SK-N-SH treated with all-trans-retinoic acid at 6 μM for 48 hours (cell line): ENCODE measurements at regions not wholly inside any gene's neighbourhood (a gene's known extent, or its start where the extent isn't known, plus 50 kb on each side); places are given as distances from the start of the nearest gene placed in this dataset.

Experiments
- ATAC-seq: fragments of 200-7000 bp; cut with Tn5 transposase; 3 replicates; pipeline ENCODE4 v1.9.1; 2020; ENCODE audit warnings: mild to moderate bottlenecking, moderate library complexity
- BACH2 ChIP-seq: fragments of 250-450 bp; sonication (Bioruptor Pico); IDR thresholded peaks from 2 replicates; pipeline ENCODE4 v1.9.0; 2021; ENCODE audit warnings: mild to moderate bottlenecking, borderline replicate concordance
- GLIS3 ChIP-seq: fragments of 250-450 bp; sonication (Bioruptor Pico); IDR thresholded peaks from 2 replicates; pipeline ENCODE4 v1.5.0; 2020; ENCODE audit warnings: mild to moderate bottlenecking, moderate library complexity
- ISL1 ChIP-seq: fragments of 250-450 bp; sonication (Bioruptor Pico); IDR thresholded peaks from 2 replicates; pipeline ENCODE4 v2.1.2; 2022; ENCODE audit warnings: mild to moderate bottlenecking, moderate library complexity
- OSR1 ChIP-seq: fragments of 250-450 bp; sonication (Bioruptor Pico); IDR thresholded peaks from 2 replicates; pipeline ENCODE4 v1.8.0; 2022; ENCODE audit warnings: moderate library complexity, mild to moderate bottlenecking, inconsistent platforms
- PPARA ChIP-seq: fragments of 250-450 bp; sonication (Bioruptor Pico); IDR thresholded peaks from 2 replicates; pipeline ENCODE4 v1.5.0; 2020; ENCODE audit warnings: mild to moderate bottlenecking, borderline replicate concordance
- RARB ChIP-seq: fragments of 250-450 bp; sonication (Bioruptor Pico); IDR thresholded peaks from 2 replicates; pipeline ENCODE4 v1.8.0; 2021; ENCODE audit warnings: mild to moderate bottlenecking, moderate library complexity
- SNAI2 ChIP-seq: fragments of 250-450 bp; sonication (Bioruptor Pico); IDR thresholded peaks from 2 replicates; pipeline ENCODE4 v1.5.0; 2020; ENCODE audit warnings: mild to moderate bottlenecking, moderate library complexity
- TCF4 ChIP-seq: fragments of 250-450 bp; sonication (Bioruptor Pico); IDR thresholded peaks from 2 replicates; pipeline ENCODE4 v1.8.0; 2021; ENCODE audit warnings: mild to moderate bottlenecking, moderate library complexity, borderline replicate concordance
- TOX ChIP-seq: fragments of 250-450 bp; sonication (Bioruptor Pico); IDR thresholded peaks from 2 replicates; pipeline ENCODE4 v1.8.0; 2021; ENCODE audit warnings: mild to moderate bottlenecking, moderate library complexity, borderline replicate concordance
- ZC3H10 ChIP-seq: fragments of 250-450 bp; sonication (Bioruptor Pico); IDR thresholded peaks from 2 replicates; pipeline ENCODE4 v1.5.1; 2021; ENCODE audit warnings: mild to moderate bottlenecking, moderate library complexity
- ZFP3 ChIP-seq: fragments of 250-450 bp; sonication (Bioruptor Pico); IDR thresholded peaks from 2 replicates; pipeline ENCODE4 v1.5.0; 2020; ENCODE audit warnings: mild to moderate bottlenecking, moderate library complexity
- ZFP30 ChIP-seq: fragments of 450-650 bp; formaldehyde crosslinking; IDR thresholded peaks from 2 replicates; pipeline ENCODE4 v1.5.0; 2022; ENCODE audit warnings: mild to moderate bottlenecking, moderate library complexity
- ZNF70 ChIP-seq: fragments of 450-650 bp; formaldehyde crosslinking; IDR thresholded peaks from 2 replicates; pipeline ENCODE4 v1.5.0; 2020; ENCODE audit warnings: mild to moderate bottlenecking, moderate library complexity
- ZNF8 ChIP-seq: fragments of 450-650 bp; formaldehyde crosslinking; IDR thresholded peaks from 2 replicates; pipeline ENCODE4 v1.5.0; 2020; ENCODE audit warnings: mild to moderate bottlenecking, moderate library complexity
- TF ChIP-seq, protein P1 (sequence below): fragments of 250-450 bp; sonication (Bioruptor Pico); IDR thresholded peaks from 2 replicates; pipeline ENCODE4 v1.8.0; 2021; ENCODE audit warnings: low read depth, mild to moderate bottlenecking, moderate library complexity, borderline replicate concordance
- TF ChIP-seq, protein P2 (sequence below): fragments of 250-450 bp; sonication (Bioruptor Pico); IDR thresholded peaks from 2 replicates; pipeline ENCODE4 v1.5.1; 2021; ENCODE audit warnings: mild to moderate bottlenecking, moderate library complexity
- TF ChIP-seq, protein P3 (sequence below): fragments of 250-450 bp; sonication (Bioruptor Pico); IDR thresholded peaks from 2 replicates; pipeline ENCODE4 v1.5.1; 2020; ENCODE audit warnings: low read depth, mild to moderate bottlenecking, moderate library complexity
- TF ChIP-seq, protein P4 (sequence below): fragments of 250-450 bp; sonication (Bioruptor Pico); IDR thresholded peaks from 2 replicates; pipeline ENCODE4 v1.5.0; 2020; ENCODE audit warnings: mild to moderate bottlenecking, moderate library complexity

DNA sequence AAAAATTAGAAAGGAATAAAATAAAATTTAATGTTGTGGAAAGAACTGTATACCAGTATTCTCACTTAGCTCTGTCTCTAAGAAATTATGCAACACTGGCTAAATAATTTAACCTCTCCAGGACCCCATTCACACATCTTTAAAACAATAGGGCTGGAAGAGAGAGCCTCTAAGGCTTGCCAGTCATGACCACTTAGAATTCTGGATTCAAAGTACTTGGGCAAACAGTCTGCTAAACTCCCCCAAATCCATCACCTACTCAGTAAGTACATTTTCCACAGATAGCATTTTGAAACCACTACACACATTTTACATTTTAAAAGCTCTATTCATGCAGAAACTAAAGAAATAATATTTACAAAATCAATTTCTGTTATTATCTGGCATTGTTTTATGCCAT lies 291.7 kb downstream of the TMEM167A start:
- ATAC-seq, result no peak

DNA sequence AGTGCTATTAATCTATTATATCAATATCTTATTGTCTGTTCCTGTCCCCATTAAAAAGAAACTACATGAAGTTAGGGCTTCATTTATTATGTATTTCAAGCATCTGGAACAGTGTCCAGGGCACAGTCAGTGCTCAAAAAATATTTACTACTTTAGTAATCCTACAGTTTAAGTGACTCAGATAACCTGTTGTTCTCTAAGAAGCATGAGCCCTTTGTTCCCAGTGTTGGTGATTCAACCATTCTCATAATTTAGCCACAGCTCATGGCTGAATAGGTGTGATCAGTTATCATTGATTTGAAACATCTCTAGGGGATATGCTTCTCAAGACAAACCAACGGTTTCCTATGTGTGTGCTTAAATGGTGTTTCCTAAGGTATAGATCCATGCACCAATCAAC lies 292.7 kb downstream of the TMEM167A start:
- TF ChIP-seq ZNF70, result no peak
- TF ChIP-seq, protein P1, sequence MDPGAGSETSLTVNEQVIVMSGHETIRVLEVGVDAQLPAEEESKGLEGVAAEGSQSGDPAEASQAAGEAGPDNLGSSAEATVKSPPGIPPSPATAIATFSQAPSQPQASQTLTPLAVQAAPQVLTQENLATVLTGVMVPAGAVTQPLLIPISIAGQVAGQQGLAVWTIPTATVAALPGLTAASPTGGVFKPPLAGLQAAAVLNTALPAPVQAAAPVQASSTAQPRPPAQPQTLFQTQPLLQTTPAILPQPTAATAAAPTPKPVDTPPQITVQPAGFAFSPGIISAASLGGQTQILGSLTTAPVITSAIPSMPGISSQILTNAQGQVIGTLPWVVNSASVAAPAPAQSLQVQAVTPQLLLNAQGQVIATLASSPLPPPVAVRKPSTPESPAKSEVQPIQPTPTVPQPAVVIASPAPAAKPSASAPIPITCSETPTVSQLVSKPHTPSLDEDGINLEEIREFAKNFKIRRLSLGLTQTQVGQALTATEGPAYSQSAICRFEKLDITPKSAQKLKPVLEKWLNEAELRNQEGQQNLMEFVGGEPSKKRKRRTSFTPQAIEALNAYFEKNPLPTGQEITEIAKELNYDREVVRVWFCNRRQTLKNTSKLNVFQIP, result no peak
- TF ChIP-seq OSR1 (CRISPR knock-in tag), result no peak
- no peak for TF ChIP-seq RARB
- TF ChIP-seq, all 23 proteins: peak for 0
- ATAC-seq, result no peak

More for the DNA sequence above, 291.7 kb downstream of the TMEM167A start:
- TF ChIP-seq TCF4, result no peak
- no peak for TF ChIP-seq ISL1 (CRISPR knock-in tag)
- TF ChIP-seq RARB, result no peak
- TF ChIP-seq, protein P2, sequence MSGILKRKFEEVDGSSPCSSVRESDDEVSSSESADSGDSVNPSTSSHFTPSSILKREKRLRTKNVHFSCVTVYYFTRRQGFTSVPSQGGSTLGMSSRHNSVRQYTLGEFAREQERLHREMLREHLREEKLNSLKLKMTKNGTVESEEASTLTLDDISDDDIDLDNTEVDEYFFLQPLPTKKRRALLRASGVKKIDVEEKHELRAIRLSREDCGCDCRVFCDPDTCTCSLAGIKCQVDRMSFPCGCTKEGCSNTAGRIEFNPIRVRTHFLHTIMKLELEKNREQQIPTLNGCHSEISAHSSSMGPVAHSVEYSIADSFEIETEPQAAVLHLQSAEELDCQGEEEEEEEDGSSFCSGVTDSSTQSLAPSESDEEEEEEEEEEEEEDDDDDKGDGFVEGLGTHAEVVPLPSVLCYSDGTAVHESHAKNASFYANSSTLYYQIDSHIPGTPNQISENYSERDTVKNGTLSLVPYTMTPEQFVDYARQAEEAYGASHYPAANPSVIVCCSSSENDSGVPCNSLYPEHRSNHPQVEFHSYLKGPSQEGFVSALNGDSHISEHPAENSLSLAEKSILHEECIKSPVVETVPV, result no peak
- TF ChIP-seq TOX (CRISPR knock-in tag), result no peak
- no peak for TF ChIP-seq ZFP3 (CRISPR knock-in tag)
- no peak for TF ChIP-seq ZFP30 (CRISPR knock-in tag)
- TF ChIP-seq, protein P3, sequence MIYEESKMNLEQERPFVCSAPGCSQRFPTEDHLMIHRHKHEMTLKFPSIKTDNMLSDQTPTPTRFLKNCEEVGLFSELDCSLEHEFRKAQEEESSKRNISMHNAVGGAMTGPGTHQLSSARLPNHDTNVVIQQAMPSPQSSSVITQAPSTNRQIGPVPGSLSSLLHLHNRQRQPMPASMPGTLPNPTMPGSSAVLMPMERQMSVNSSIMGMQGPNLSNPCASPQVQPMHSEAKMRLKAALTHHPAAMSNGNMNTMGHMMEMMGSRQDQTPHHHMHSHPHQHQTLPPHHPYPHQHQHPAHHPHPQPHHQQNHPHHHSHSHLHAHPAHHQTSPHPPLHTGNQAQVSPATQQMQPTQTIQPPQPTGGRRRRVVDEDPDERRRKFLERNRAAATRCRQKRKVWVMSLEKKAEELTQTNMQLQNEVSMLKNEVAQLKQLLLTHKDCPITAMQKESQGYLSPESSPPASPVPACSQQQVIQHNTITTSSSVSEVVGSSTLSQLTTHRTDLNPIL (CRISPR knock-in tag), result no peak
- no peak for TF ChIP-seq SNAI2 (CRISPR knock-in tag)
- TF ChIP-seq ZNF8 (CRISPR knock-in tag), result no peak
- TF ChIP-seq BACH2, result no peak
- TF ChIP-seq, all 23 proteins: peak for 0

DNA sequence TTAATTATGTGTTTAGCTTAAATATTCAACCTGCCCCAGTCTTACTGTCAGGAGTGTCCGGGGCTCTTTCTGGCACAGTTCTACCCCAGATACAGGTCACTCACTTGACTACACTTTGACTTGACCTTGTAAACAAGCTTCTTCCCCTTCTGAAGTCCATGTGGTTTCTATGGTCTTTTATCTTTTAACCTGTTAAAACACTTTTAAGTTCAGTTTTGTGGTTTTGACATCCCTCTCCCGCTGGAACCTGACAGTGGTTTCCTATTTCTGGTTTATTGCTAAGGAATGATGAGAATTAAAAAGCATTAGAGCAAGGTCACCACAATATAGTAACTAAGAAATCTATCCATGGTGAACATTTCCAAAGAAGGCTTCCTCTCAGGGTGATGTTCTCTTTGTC lies 300.1 kb downstream of the TMEM167A start:
- no peak for ATAC-seq
- TF ChIP-seq, protein P2, result no peak
- TF ChIP-seq GLIS3 (no peak), SNAI2 (CRISPR knock-in tag) (no peak)

DNA sequence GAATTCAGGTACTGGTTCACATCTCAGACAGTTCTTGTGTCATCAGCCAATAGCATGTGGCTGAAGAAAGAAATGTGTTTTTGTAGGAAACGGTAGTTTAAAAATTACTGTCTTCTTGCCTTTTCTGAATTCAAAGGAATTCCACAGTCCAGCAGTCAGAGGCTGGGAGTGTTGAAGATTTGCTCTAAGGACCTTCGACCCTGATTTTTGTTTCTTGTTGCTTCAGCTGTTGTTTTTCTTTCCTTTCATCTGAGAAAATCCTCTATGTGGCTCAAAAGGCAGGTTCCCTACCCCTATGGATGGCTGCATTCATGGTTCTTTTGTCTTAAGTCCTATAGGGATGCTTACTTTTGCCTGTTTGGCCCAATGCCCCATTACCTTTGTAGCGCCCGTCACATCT lies 304.9 kb downstream of the TMEM167A start:
- TF ChIP-seq BACH2 (no peak), ZFP30 (CRISPR knock-in tag) (no peak), ISL1 (CRISPR knock-in tag) (no peak), ZNF8 (CRISPR knock-in tag) (no peak), ZC3H10 (CRISPR knock-in tag) (no peak), GLIS3 (no peak)
- no peak for ATAC-seq

DNA sequence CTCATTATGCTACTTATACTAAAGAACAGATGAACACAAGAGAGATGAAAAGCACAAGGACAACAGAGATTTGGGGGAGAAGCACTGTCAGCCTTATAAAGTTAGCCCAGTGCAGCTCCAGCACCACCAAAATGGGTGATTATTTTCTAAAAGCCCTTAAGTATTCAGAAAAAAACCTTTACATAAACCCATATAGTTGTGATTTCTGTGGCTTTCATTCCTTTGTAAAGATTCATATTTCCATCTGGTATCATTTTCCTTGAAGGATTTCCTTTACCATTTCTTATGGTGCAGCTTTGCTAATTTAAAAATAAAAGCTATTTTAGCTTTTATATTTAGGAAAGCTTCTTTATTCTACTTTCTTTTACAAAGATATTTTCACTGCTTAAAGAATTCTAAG lies 311.0 kb downstream of the TMEM167A start:
- no peak for ATAC-seq
- TF ChIP-seq ZNF70 (no peak), PPARA (CRISPR knock-in tag) (no peak), OSR1 (CRISPR knock-in tag) (no peak), ZFP30 (CRISPR knock-in tag) (no peak), ZC3H10 (CRISPR knock-in tag) (no peak), TOX (CRISPR knock-in tag) (no peak)
- TF ChIP-seq, protein P4, sequence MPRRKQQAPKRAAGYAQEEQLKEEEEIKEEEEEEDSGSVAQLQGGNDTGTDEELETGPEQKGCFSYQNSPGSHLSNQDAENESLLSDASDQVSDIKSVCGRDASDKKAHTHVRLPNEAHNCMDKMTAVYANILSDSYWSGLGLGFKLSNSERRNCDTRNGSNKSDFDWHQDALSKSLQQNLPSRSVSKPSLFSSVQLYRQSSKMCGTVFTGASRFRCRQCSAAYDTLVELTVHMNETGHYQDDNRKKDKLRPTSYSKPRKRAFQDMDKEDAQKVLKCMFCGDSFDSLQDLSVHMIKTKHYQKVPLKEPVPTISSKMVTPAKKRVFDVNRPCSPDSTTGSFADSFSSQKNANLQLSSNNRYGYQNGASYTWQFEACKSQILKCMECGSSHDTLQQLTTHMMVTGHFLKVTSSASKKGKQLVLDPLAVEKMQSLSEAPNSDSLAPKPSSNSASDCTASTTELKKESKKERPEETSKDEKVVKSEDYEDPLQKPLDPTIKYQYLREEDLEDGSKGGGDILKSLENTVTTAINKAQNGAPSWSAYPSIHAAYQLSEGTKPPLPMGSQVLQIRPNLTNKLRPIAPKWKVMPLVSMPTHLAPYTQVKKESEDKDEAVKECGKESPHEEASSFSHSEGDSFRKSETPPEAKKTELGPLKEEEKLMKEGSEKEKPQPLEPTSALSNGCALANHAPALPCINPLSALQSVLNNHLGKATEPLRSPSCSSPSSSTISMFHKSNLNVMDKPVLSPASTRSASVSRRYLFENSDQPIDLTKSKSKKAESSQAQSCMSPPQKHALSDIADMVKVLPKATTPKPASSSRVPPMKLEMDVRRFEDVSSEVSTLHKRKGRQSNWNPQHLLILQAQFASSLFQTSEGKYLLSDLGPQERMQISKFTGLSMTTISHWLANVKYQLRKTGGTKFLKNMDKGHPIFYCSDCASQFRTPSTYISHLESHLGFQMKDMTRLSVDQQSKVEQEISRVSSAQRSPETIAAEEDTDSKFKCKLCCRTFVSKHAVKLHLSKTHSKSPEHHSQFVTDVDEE (CRISPR knock-in tag), result no peak
- TF ChIP-seq, protein P1, result no peak
- TF ChIP-seq, all 23 proteins: peak for 0
